Fibroblast of peridontal ligament (primary cell): ENCODE measurements at regions not wholly inside any gene's neighbourhood (a gene's known extent, or its start where the extent isn't known, plus 50 kb on each side); places are given as distances from the start of the nearest gene placed in this dataset.
"Not testable (repeated sequence)": the region's sequence is repeated elsewhere in the genome, so short reads cannot be mapped to it uniquely, and the experiment has no call there.

Experiments used
- DNase-seq: peaks from one replicate; pipeline ENCODE4 v3.0.0-alpha.2; 2010; ENCODE audit errors: extremely low read depth

DNA sequence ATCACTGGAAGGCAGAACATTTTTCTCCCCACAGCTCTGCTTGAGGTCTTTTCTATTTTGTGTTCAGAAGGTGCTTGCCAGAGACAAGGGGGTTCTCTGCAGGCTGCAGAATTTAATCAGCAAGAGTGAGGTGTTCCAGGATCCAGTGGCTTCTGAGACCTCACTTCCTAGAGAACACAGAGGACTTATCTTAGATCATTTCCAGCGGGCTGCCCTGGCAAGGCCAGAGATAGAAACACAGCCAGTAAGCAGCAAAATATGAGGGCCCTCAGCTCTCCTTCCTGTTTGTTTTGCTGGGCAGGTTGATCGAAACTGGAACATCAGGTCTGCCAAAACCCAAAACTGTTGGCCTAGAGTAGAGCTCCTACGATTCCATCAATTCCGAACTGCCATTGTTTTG is 187.3 kb downstream of the DIRAS2 start:
- DNase-seq, result no peak

DNA sequence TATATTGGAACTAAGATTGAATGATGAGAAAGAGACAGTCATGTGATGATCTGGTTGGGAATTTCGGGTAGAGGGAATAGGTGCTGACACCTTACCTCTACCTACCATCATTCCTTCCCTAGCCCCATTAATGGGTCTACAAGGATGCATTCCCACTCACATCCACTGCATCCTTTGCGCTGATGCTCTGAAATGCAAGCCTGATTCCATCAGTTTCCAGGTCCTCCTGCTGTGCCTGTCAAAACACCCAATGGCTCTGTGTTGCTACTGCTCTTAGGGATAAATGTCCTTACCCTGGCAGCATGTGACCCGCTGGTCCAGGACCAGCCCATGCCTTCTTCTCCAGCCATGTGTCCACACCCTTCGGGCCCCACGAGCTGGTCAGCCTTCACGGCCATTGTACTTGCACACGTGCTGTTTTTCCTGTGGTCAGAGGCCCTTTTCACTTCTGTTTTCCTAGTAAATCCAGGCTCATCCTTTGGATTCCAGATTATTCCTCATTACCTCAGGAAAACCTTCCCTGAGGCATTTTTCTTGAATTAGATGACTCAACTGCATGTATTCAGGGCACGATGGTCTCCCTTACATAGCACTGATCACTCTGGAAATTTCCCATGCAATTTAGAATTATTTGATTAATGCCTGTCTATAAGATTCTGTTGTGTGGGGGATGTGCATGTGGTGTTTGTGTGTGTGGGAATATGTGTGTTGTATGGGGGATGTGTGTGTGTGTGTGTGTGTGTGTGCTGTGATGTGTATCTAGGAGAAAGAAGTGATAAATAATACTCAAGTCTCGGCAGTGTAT is 185.0 kb downstream of the DIRAS2 start:
- DNase-seq, result no peak

DNA sequence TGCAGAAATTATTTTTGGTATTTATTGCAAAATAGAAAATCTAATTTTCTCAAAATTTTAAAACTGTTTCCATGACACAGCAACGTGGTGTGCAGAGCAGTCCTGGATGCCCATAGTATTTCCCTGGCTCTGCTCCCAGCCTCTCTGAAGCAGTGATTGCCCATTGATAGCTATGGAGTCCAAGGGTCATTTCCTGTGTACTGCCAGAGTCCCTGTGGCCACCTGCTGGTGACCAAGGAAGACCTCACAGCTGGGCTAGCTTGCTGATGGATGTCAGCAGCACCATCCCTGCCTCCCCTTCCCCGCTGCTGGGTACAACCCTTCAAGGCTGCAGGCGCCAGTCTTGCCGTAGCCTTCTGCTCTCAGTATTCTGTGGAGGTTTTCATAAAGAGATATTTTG is 184.1 kb downstream of the DIRAS2 start:
- no peak for DNase-seq

DNA sequence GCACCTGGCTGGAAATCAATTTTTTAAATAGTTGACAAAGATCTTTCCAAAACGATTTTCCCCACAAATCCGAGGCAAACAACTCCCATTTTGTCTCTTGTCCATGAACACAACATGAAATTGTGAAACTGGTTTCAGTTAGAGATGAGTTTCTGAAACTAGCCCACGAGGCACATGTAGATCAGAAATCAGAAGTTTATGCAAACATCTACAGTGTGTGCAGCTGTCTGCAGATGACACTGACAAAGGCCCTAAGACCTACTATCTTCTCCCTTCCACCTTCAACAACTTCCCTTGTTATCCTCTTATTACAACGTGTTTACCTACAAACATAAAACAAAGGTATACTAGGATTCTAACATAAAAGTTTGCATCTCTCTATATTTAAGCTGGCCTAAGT is 183.3 kb downstream of the DIRAS2 start:
- no peak for DNase-seq

DNA sequence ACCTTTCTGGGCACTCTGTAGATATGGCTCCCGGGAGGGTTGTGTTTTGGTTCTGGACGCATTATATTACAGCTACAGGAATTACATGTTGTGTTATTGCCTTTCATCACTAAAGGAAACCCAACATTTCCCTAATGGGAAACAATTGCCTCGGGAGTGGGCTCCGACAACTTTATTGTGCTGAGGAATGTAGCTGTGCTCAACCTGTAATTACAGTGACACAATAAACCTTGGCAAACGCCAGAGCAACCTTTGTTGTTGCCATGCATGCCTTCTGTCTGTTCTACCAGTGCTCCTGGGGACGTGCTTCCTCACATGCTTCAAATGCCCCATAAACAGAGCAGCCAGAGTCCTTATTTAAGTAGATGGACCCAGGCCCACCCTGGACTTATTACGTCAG is 182.4 kb downstream of the DIRAS2 start:
- no peak for DNase-seq

DNA sequence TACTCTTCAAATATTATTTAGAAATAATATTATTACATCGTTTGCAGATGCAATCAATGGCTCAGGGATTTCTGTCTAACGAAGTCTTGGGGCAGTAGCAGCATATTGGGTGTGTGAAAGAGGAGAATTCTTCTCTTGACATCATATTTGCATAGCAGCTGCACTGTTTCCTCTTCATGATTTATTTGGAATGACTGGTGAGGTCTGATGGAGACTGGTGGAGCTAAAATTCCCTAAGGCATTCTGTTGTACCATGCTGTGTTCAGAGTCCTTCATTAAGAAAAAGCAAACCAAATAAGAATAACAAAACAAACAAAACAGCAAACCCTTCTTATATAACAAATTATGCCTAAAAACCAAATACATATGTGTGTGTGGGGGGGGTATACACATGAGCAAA is 177.6 kb downstream of the DIRAS2 start:
- no peak for DNase-seq

DNA sequence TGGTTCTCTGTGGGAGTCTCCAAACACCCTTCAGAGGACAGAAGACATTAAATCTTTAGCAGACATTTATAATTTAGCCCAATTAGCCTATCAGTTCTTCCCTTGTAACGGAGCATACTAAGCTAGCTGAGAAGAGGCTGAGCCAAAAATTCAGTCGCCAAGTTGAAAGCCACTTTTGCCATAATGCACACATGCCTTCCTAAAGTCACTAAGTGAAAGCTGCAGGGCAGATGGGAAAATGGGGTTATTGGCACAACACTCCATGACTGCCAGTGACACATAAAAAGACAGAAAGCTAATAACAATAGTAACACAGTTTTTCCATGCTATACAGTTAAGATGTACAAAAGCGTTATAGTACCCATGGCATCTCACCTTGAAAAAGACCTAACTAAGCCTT is 176.2 kb downstream of the DIRAS2 start:
- DNase-seq, result no peak

DNA sequence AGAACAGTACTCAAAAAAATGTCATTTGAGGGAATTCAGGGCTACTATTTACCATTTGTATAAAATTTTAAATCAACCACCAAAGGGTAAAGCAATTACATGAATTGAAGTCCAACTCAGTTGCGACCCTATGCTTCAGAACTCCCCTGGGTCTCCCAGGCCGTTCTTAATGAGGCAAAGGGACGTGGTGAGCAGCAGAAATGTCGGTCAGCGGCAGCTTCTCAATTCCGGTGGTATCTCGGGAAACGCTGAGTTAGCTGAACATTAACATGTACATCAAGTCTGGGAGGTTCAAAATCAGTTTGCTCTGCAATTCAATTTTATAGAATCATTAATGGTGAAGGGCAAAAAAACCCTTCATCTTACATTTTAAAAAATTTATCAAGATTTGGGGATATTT is 173.2 kb downstream of the DIRAS2 start:
- DNase-seq, result no peak

DNA sequence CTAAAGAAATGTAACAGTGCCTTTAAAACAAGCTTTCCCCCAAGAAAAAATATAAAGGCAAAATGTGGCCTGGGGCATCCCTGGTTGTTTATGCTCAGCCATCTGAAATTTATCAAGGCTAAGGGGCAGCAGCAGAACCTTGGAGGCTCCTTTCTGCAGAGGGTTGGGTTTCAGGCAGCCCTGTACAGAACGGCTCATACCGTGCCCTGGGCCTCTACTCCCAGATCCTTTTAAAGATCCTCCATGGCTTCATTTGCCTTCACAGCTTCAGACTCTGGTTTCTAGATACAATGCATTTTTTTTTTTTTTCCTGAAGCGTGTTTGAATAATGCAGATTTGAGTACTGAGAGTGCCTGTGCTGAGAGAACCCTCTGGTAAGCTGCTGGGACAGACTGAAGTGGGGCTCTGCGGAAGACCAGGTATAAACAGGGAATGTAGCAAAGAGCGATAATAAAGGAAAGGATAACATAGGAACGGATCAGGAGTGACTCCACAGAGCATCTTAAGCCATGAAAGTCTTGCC is 172.7 kb downstream of the DIRAS2 start:
- DNase-seq, result no peak

DNA sequence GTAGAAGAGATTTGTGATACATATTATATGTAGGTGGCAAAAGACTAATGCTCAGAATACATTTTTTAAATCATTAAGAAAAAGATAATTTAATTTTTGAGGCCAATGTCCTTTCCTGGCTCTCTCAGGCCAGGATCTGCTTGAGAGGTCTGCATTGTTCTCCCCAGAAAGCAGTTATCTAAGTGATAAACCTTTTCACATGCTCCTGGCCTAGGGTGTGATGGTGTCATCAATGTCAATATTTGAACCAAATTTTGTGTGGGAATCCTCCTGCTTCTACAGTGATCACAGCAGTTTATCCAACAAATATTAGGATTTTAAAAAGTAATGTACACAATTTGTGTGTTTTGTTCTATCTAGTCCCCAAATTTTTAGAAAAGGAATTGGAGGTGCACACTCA is 166.6 kb downstream of the DIRAS2 start:
- DNase-seq, result no peak

DNA sequence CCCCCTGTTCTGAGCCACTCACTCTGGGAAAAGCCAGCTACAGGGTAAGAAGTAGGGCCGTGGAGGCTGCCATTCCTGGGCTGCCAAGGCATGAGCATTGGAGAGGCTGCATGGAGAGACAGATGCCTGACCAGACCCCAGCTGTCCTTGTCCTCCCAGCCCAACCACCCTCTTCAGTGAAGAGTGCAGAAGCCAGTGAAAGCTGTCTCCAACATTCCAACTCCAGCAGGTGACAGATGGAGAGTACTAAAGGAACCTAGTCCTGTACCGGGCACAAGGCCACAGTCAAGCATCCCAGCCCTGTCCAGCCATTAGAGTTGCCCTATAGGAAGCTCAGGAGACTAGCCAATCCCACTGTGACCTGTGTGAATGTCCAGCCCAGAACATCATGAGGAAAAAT is 165.1 kb downstream of the DIRAS2 start:
- DNase-seq, result no peak

DNA sequence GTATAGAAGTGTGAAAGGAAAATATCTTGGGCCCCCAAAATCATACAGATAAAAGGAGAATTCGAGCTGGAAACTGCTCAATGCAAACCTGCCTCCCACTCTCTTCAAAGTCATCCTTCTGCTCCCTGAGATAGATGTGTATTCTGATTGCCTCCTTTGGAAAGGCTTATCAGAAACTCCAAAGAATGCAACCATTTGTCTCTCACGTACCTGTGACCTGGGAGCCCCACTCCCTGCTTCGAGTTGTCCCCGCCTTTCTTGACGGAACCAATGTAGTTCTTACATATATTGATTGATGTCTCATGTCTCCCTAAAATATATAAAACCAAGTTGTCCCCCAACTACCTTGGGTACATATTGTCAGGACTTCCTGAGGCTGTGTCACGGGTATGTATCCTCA is 163.8 kb downstream of the DIRAS2 start:
- no peak for DNase-seq

DNA sequence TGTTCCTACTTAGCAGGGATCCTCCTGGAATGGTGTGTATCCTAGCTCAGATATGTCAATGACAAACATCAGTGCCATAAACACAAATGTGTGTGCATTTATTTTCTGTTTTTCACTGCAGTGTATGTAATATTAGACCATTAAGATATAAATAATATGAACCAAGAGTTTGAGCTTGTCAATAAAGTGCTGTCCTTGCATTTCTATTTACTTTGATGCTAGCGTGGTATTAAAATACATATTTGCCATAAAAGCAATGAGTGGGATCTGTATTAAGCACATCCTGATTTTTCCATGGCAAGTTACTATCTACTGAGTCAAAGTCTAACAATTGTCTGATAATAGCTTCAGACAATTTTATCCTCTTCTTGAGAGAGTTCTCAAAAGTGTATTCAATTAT is 157.6 kb downstream of the DIRAS2 start:
- DNase-seq, result no peak

DNA sequence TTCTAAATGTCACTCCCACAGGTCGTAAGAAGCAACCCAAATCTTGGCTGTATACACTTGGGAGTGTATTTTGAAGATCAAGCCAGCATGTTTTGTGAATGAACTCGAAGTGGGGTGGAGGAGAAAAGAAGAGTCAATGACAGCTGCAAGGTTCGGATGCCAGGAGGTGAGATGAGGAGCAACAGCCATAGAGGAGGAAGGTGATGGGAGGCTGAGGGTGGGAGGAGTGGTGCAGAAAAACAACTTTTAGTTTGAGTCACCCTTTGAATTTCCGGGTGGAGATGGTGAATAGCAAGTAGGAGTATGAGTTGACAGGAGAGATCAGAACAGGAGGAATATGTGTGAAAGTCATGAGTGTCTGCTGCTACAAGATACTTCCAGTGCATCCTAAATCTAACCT is 153.6 kb downstream of the DIRAS2 start:
- no peak for DNase-seq

DNA sequence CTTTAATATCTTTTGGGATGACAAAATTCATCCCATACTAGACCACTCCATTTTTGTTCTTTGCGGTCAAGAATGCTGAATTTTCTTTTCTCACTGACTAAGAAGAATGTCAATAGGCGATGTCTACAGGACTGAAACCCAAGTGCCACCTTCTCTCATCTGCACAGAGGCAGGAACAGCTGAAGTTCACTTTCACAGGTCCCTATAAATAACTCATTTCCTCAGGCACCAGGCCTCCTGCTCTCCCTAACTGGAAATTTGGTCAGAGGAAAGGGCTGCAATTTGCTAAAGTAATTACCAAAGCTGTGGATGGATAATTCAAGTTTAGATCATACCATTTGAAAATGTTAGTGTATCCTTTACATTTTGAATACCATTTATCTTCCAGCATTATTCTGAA is 142.9 kb downstream of the DIRAS2 start:
- DNase-seq, result no peak

DNA sequence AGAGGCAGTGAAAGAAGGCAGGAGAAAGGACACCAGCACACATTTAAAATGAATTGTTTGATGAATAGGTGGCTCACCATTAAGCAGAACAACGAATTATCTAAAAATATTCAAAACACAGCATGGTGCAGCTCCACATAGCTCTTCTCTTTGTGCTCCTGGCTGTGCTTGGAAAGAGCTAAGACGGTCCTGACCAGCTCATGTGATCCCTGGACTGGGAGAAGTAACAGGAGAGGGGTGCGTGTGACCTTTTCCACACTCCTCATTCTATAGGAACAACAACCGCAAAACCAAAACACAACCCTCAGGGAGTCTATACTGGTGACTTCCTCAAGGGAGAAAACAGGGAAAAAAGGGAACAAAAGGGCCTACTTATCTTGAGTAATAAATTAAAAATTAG is 140.5 kb downstream of the DIRAS2 start:
- DNase-seq, result no peak

DNA sequence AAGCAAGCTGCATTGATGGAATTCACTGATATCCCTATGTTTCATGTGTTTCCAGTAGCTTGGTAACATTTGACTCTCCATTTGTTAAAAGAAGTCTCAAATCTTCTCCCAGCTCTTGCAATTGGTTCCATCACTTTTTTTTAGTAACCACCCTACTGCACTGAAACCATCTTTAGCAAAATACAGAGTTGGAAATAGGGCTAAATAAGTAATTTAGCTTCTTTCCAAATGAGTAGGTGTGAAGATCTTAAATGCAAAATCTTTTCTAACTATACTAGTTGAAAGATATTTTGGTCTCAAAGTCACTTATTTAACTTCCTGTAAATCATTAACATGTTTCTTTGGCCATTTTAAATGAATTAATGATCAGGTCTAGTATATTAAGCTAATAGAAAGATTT is 138.1 kb downstream of the DIRAS2 start:
- no peak for DNase-seq

DNA sequence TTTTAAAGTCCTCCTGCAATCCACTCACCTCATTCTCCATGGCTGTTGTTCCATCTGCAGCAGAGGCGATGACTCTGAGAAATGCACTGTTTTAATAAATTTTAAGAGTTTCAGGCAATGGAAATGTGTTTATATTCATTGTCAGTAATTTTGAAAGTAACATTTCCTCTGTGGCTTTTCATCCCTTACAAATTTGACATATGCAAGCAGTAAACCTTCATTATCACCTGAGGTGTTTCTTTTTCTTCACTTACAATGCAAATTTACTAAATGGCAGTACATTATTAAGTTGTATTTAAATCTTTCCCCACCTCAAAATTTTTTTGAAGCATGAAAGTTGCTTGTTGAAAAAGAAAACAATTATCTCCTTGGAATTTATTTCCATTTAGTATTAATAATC is 136.9 kb downstream of the DIRAS2 start:
- no peak for DNase-seq

DNA sequence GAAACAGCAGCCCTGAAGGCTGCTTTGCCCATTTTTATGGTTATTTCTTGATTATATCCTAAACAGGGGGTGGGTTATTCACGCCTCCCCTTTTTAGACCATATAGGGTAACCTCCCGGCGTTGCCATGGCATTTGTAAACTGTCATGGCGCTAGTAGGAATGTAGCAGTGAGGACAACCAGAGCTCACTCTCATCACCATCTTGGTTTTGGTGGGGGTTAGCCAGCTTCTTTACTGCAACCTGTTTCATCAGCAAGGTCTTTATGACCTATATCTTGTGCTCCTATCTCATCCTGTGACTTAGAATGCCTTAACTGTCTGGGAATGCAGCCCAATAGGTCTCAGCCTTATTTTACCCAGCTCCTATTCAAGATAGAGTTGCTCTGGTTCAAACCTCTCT is 136.2 kb downstream of the DIRAS2 start:
- DNase-seq, result not testable (repeated sequence)

DNA sequence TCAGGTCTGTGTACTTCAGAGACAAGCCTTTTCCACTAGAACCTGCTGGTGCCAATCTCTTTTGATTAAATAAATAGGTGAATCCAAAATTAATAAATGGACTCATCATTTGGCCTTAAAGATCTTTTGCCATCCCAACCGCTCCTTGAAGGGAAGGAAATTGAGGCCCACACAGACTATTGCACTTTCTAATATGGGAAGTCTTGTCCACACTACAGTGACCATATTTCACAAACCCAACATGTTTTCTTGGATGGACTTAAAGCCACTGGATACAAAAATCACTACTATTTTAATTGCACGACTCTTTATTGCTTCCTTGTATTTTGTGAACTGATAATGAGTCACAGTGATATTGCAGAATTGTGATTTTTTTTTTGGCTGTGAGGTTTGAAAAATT is 135.0 kb downstream of the DIRAS2 start:
- DNase-seq, result no peak

DNA sequence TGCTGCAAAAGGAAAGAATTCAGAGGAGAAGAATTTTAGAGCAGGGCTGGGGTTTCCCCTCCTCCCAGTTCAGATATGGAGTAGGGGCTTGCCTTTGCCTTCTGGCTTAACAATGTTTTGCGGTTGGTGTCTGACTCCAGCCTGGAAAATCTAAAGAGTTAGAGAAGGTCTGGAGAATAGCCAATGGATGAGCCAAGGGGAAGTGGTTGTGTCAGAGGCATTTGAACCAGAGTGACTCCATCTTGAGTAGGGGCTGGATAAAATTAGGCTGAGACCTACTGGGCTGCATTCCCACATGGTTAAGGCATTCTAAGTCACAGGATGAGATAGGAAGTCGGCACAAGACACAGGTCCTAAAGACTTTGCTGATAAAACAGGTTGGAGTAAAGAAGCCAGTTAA is 133.7 kb downstream of the DIRAS2 start:
- no peak for DNase-seq

DNA sequence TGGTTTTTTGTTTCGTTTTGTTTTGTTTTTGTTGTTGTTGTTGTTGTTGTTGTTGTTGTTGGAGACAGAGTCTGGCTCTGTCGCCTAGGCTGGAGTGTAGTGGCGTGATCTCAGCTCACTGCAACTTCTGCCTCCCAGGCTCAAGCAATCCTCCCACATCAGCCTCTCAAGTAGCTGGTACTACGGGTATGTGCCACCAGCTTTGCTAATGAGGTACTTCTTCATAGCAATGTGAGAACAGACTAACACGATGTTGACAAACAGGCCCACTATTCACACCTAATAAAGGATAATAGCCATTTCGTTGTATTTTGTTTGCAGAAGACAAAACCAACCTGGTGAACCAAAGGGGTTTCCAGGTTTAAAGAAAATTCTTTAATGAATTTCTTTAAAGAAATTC is 130.9 kb downstream of the DIRAS2 start:
- DNase-seq, result no peak

DNA sequence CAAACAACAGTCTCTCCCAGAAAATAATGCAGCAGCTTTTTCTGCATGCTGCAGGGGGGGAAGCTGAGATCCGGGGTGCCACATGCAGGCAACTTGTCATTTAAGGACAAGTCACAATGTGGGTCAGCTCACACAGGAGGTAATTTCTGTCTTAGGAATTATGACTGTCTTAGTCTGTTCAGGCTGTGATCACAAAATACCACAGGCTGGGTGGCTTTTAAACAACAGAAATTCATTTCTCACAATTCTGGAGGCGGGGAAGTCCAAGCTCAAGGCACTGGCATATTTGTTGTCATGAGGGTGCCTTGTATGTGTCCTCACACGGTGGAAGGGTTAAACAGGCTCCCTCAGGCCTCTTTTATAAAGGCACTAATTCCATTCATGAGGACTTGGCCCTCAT is 127.7 kb downstream of the DIRAS2 start:
- no peak for DNase-seq

DNA sequence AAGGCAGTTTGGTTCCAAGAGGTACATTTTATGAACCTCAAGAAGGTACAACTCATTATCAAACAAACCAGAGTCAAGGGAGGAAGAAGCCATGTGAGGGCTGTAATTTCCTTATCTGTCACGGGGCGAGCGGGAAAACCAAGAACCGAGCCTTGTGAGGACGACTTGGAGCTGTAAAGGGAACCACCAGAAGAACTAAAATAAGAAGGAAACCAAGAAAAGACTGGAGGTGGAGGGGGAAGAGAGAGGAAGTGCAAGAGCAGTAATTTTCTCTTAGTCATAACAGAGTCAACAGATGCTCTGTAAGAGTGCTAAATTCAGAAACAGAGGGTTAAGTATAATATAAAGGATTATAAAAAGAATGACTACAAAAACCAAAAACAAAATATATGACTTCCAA is 127.1 kb downstream of the DIRAS2 start:
- DNase-seq, result no peak
